Large intestine (tissue), 3 donors: ENCODE measurements at regions not wholly inside any gene's neighbourhood (a gene's known extent, or its start where the extent isn't known, plus 50 kb on each side); places are given as distances from the start of the nearest gene placed in this dataset.

ENCODE experiments used
- DNase-seq, 2 donors: peaks; one replicate each; pipeline versions ENCODE4 v3.0.0 to v3.0.0-alpha.2; 2013
- H3K27ac ChIP-seq: one replicate; pipeline ENCODE4 v1.5.1; 2013; ENCODE audit warnings: low read length
- H3K27me3 ChIP-seq: 2 replicates; pipeline ENCODE4 v1.6.1; 2013; ENCODE audit warnings: low read length; ENCODE audit not compliant: control insufficient read depth, insufficient read depth
- H3K36me3 ChIP-seq: 2 replicates; pipeline ENCODE4 v1.6.1; 2013; ENCODE audit warnings: low read length; ENCODE audit not compliant: control insufficient read depth, insufficient read depth
- H3K4me1 ChIP-seq: one replicate; pipeline ENCODE4 v1.6.1; 2013; ENCODE audit warnings: low read length; ENCODE audit not compliant: control insufficient read depth, insufficient read depth
- H3K4me3 ChIP-seq: one replicate; pipeline ENCODE4 v1.5.1; 2013; ENCODE audit warnings: low read length
- H3K9me3 ChIP-seq: one replicate; pipeline ENCODE4 v1.6.1; 2013; ENCODE audit warnings: mild to moderate bottlenecking, low read depth, low read length, moderate library complexity; ENCODE audit not compliant: control insufficient read depth
- WGBS: methylation state at CpG from one replicate; pipeline ENCODE4 v1.1.5; 2013; ENCODE audit warnings: low lambda C conversion rate; ENCODE audit not compliant: insufficient coverage; 5-methylcytosine and 5-hydroxymethylcytosine counted together

- no peak for DNase-seq
- Histone ChIP-seq H3K27me3 (no peaks in the 10 kb centered on the region), H3K4me1 (no peaks in the 10 kb centered on the region), H3K36me3 (no peaks in the 10 kb centered on the region), H3K9me3 (no peaks in the 10 kb centered on the region), H3K4me3 (no peak overlapping the region), H3K27ac (no peak overlapping the region)
- WGBS = no CpG with 5 or more reads among the region's 3 CpGs
Observed at GRCh38 chr6:134692008-134692407, 257.9 kb downstream of the ALDH8A1 start.

GRCh38 chr6:134691180-134691579, 258.7 kb downstream of the ALDH8A1 start:
- Histone ChIP-seq H3K4me3 (no peak overlapping the region), H3K27ac (no peak overlapping the region), H3K9me3 (no peaks in the 10 kb centered on the region), H3K27me3 (no peaks in the 10 kb centered on the region), H3K36me3 (no peaks in the 10 kb centered on the region), H3K4me1 (no peaks in the 10 kb centered on the region)
- no peak for DNase-seq
- no CpG with 5 or more reads among the region's 2 CpGs for WGBS

DNA sequence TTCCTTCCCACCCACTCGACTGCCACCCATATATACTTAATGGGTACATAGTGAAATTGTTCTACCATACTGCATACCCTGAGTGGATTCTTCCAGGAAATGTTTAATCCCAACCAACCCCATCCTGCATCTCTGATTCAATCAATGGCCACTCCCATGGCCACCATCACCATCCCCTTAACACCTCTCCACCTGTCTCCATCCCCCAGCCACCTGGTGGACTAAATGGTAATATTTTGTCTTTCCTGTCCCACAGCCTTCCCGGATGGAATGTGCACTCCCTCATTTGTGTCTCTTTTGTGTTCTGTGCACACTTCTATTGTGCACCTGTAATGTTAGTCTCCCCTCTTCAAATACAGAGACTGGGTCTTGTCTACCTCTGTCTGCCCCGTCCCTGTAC, 259.9 kb downstream of the ALDH8A1 start:
- Histone ChIP-seq H3K4me1 (no peaks in the 10 kb centered on the region), H3K27me3 (no peaks in the 10 kb centered on the region), H3K36me3 (no peaks in the 10 kb centered on the region), H3K4me3 (no peak overlapping the region), H3K27ac (no peak overlapping the region), H3K9me3 (no peaks in the 10 kb centered on the region)
- 100% methylated on average over 1 of the region's 3 CpGs for WGBS
- DNase-seq = no peak

- no peak overlapping the region for H3K4me3 ChIP-seq
- no peaks in the 10 kb centered on the region for H3K27me3 ChIP-seq
- H3K36me3 ChIP-seq = no peaks in the 10 kb centered on the region
- no peaks in the 10 kb centered on the region for H3K9me3 ChIP-seq
- H3K27ac ChIP-seq = no peak overlapping the region
- H3K4me1 ChIP-seq = no peaks in the 10 kb centered on the region
- no peak for DNase-seq
- no CpG with 5 or more reads among the region's 4 CpGs for WGBS
Observed at GRCh38 chr6:134689641-134690040, 260.3 kb downstream of the ALDH8A1 start.

DNA sequence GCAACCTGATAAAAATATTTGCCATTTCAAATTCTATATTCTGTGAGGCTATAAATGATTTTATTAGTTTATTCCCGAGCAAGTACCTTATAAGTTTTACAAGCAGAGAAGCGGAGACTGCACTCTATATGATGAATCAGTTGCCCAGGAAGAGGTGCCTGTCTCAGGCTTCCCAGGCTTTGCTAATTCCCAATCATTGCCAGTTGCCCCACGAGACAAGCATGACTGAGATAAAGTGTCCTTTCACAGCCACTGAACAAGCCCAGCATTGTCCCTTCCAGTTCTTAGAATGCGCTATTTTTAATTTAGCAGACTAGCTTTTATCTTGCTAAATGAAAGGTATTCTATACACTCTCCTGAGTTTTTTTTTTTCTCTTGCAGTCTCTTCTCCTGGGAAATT, 260.7 kb downstream of the ALDH8A1 start:
- Histone ChIP-seq H3K4me3 (no peak overlapping the region), H3K4me1 (no peaks in the 10 kb centered on the region), H3K36me3 (no peaks in the 10 kb centered on the region), H3K9me3 (no peaks in the 10 kb centered on the region), H3K27ac (no peak overlapping the region), H3K27me3 (no peaks in the 10 kb centered on the region)
- WGBS = 100% methylated on average over 1 of the region's 4 CpGs
- DNase-seq = no peak

GRCh38 chr6:134686071-134686470, 263.8 kb downstream of the ALDH8A1 start:
- Histone ChIP-seq H3K4me3 (no peak overlapping the region), H3K9me3 (no peaks in the 10 kb centered on the region), H3K27me3 (no peaks in the 10 kb centered on the region), H3K4me1 (no peaks in the 10 kb centered on the region), H3K27ac (no peak overlapping the region), H3K36me3 (no peaks in the 10 kb centered on the region)
- WGBS = 100% methylated on average over 1 of the region's 6 CpGs
- DNase-seq = no peak

DNA sequence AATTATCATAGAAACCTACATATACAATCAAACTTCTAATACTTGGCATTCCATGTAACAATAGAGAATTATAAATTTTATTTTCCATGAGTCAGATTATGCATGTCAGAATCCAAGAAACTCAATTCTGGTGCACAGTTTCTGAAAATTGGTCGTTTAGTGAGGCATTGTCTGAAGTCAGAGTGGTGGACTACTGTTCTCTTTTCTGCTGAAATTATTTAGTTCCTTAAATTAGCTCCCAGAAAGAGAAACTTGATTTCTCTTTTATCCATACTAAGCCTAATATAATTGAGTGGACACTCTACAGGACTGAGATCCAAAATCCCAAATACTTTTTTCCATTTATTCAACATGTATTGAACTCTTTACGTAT, 265.5 kb downstream of the ALDH8A1 start:
- no peaks in the 10 kb centered on the region for H3K9me3 ChIP-seq
- H3K27ac ChIP-seq = no peak overlapping the region
- no peaks in the 10 kb centered on the region for H3K27me3 ChIP-seq
- H3K4me3 ChIP-seq = no peak overlapping the region
- no peaks in the 10 kb centered on the region for H3K4me1 ChIP-seq
- WGBS = 100% methylated on average over 1 of the region's 2 CpGs
- H3K36me3 ChIP-seq = no peaks in the 10 kb centered on the region
- DNase-seq = no peak

- DNase-seq = no peak
- no peaks in the 10 kb centered on the region for H3K9me3 ChIP-seq
- H3K36me3 ChIP-seq = no peaks in the 10 kb centered on the region
- H3K27ac ChIP-seq = no peak overlapping the region
- no CpG with 5 or more reads among the region's 2 CpGs for WGBS
- peaks cover 1% of the 10 kb centered on the region for H3K4me1 ChIP-seq
- no peak overlapping the region for H3K4me3 ChIP-seq
- H3K27me3 ChIP-seq = no peaks in the 10 kb centered on the region
Observed at GRCh38 chr6:134683783-134684422, 266.0 kb downstream of the ALDH8A1 start.

- Histone ChIP-seq H3K36me3 (no peaks in the 10 kb centered on the region), H3K9me3 (no peaks in the 10 kb centered on the region), H3K27ac (no peak overlapping the region), H3K4me1 (peaks cover 21% of the 10 kb centered on the region), H3K27me3 (no peaks in the 10 kb centered on the region), H3K4me3 (no peak overlapping the region)
- no peak for DNase-seq
- no CpG with 5 or more reads among the region's 1 CpG for WGBS
Observed at GRCh38 chr6:134680433-134680832, 269.5 kb downstream of the ALDH8A1 start.

DNA sequence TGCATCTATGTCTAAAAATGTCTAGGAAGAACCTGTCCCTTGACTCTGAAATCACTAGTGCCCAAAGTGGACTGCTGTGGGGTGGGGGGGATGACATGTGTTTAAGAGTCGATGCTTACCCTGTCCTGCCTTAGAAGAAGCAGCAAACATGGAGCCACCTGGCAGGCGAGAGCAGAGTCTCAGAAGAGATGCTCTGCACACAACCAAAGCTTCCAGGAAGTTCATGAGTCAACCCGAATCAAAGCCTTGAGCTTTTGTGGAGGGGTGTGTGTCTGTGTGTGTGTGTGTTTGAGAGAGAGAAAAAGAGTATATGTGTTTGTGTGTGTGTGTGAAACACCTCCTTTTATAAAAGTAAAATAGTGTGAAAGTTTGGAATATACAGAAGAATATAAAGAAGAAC, 269.9 kb downstream of the ALDH8A1 start:
- no CpG with 5 or more reads among the region's 3 CpGs for WGBS
- no peak overlapping the region for H3K4me3 ChIP-seq
- H3K36me3 ChIP-seq = no peaks in the 10 kb centered on the region
- no peak overlapping the region for H3K27ac ChIP-seq
- DNase-seq = no peak
- H3K4me1 ChIP-seq = peaks cover 21% of the 10 kb centered on the region
- H3K27me3 ChIP-seq = no peaks in the 10 kb centered on the region
- no peaks in the 10 kb centered on the region for H3K9me3 ChIP-seq

DNA sequence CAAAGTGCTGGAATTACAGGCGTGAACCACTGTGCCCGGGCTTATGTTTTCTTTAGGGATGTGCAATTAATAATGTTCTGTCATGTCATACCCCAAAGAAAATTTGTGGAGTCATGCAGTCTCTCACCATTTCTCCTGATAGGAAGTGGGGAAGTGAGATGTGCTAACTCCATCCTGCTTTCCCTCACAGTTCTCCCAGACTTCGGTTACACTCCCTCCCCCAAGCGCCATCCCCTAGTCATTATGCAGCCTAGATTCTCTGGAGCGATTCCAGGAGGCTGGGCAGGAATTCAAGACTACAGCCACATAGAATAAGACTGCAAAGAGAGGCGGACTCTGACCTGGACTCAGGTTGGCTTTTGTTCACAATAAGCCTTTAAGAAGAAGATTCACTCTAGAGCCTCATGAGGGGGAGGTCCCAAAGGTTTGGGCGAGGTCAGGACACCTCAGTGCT, 271.4 kb downstream of the ALDH8A1 start:
- Histone ChIP-seq H3K9me3 (no peaks in the 10 kb centered on the region), H3K27me3 (no peaks in the 10 kb centered on the region), H3K36me3 (no peaks in the 10 kb centered on the region), H3K27ac (no peak overlapping the region), H3K4me1 (peaks cover 21% of the 10 kb centered on the region), H3K4me3 (no peak overlapping the region)
- DNase-seq = peak in 1 of 2 donors; percentile 68
- WGBS = 40% methylated on average over 1 of the region's 7 CpGs
